Endothelial cell of umbilical vein (primary cell): ENCODE measurements at regions not wholly inside any gene's neighbourhood (a gene's known extent, or its start where the extent isn't known, plus 50 kb on each side); places are given as distances from the start of the nearest gene placed in this dataset.

Source experiments
- BruUV-seq: library from RNA; stranded (reverse); fragments of 400-500 nt; replicated peaks from 2 replicates; lab custom pipeline; 2021; lab: Mats Ljungman, UMichigan
- CTCF ChIA-PET: fragments of 300-600, 350-600 bp; sonication (Branson Sonifier 250); formaldehyde crosslinking; loops from one replicate; lab custom pipeline; 2021; ENCODE audit warnings: antibody characterized with exemption, inconsistent platforms; lab: Charles Lee
- POLR2A ChIA-PET: fragments of 300-600, 350-600 bp; sonication (Branson Sonifier 250); formaldehyde crosslinking; loops from one replicate; lab custom pipeline; 2021; ENCODE audit warnings: antibody characterized with exemption, inconsistent platforms; lab: Charles Lee
- DNase-seq: peaks from one replicate; pipeline ENCODE4 v3.0.0-alpha.2; 2011; ENCODE audit warnings: low read depth, low spot score
- FAIRE-seq: peaks from 2 replicates; lab custom pipeline; 2011; peaks lifted over from hg19 to GRCh38; lab: Jason Lieb, UNC
- H2AFZ ChIP-seq: 2 replicates; pipeline ENCODE4 v1.6.0; 2012; ENCODE audit warnings: low read depth, low read length, control low read depth, inconsistent platforms
- H3K27ac ChIP-seq: 2 replicates; pipeline ENCODE4 v1.5.1; 2011; ENCODE audit warnings: low read depth, mild to moderate bottlenecking, control low read depth, low read length, moderate library complexity; ENCODE audit not compliant: insufficient read depth
- H3K27me3 ChIP-seq, 2 experiments: 2 replicates each; pipeline versions ENCODE4 v1.6.0 to v1.6.1; 2011; ENCODE audit warnings: low read length in 2 of 2, mixed read lengths in 1 of 2; ENCODE audit not compliant: control insufficient read depth in 2 of 2, insufficient read depth in 2 of 2
- H3K36me3 ChIP-seq, 2 experiments: 2 replicates in 1 of 2; 3 replicates in 1 of 2; pipeline ENCODE4 v1.5.1; 2011; ENCODE audit warnings: low read length in 2 of 2, mild to moderate bottlenecking in 1 of 2, moderate library complexity in 1 of 2; ENCODE audit not compliant: control insufficient read depth in 2 of 2, insufficient read depth in 2 of 2; ENCODE audit errors: extremely low read depth in 1 of 2
- H3K4me1 ChIP-seq: 3 replicates; pipeline ENCODE4 v1.5.1; 2011; ENCODE audit warnings: mild to moderate bottlenecking, low read length; ENCODE audit not compliant: control insufficient read depth, insufficient read depth; ENCODE audit errors: extremely low read depth
- H3K4me2 ChIP-seq: 2 replicates; pipeline ENCODE4 v1.6.1; 2011; ENCODE audit warnings: low read length, control low read depth, mixed read lengths; ENCODE audit not compliant: insufficient read depth
- H3K4me3 ChIP-seq, 3 experiments: fragments of 200-600 bp in 1 of 3; sonication (generic), shearing (Covaris generic) in 1 of 3; replicated peaks in 1 of 3; 2 replicates each; pipeline ENCODE4 v1.5.1; 2011 to 2016; ENCODE audit warnings: control low read depth in 3 of 3, low read length in 3 of 3, mild to moderate bottlenecking in 2 of 3, inconsistent platforms in 1 of 3, low read depth in 1 of 3, moderate library complexity in 1 of 3; ENCODE audit not compliant: insufficient read depth in 1 of 3
- H3K79me2 ChIP-seq: 2 replicates; pipeline ENCODE4 v1.6.0; 2012; ENCODE audit warnings: low read length, inconsistent platforms; ENCODE audit not compliant: control insufficient read depth, insufficient read depth
- H3K9ac ChIP-seq: replicated peaks from 2 replicates; pipeline ENCODE3; 2011; ENCODE audit warnings: low read length, control low read depth; ENCODE audit not compliant: insufficient read depth; ENCODE audit errors: extremely low read depth
- H3K9me1 ChIP-seq: replicated peaks from 3 replicates; pipeline ENCODE4 v1.6.0; 2011; ENCODE audit warnings: mild to moderate bottlenecking, low read length; ENCODE audit not compliant: control insufficient read depth, insufficient read depth; ENCODE audit errors: extremely low read depth
- H3K9me3 ChIP-seq: replicated peaks from 2 replicates; pipeline ENCODE4 v1.5.1; 2012; ENCODE audit warnings: low read length, inconsistent platforms; ENCODE audit not compliant: control insufficient read depth, insufficient read depth
- H4K20me1 ChIP-seq: replicated peaks from 2 replicates; pipeline ENCODE3; 2011; ENCODE audit warnings: mild to moderate bottlenecking, low read length; ENCODE audit not compliant: control insufficient read depth, insufficient read depth; ENCODE audit errors: extremely low read depth
- EZH2 ChIP-seq: IDR thresholded peaks from 2 replicates; pipeline ENCODE4 v1.6.1; 2012; ENCODE audit warnings: borderline replicate concordance, low read depth, mild to moderate bottlenecking, moderate library complexity, low read length, inconsistent platforms; ENCODE audit not compliant: severe bottlenecking
- FOS ChIP-seq: IDR thresholded peaks from 2 replicates; pipeline ENCODE4 v1.6.1; 2011; ENCODE audit warnings: mild to moderate bottlenecking, low read length, moderate library complexity, borderline replicate concordance; ENCODE audit not compliant: insufficient read depth
- GATA2 ChIP-seq: IDR thresholded peaks from 2 replicates; pipeline ENCODE4 v1.7.0; 2011; ENCODE audit warnings: low read depth, mild to moderate bottlenecking, moderate library complexity, mixed read lengths, low read length; ENCODE audit not compliant: insufficient read length, insufficient read depth
- JUN ChIP-seq: IDR thresholded peaks from 2 replicates; pipeline ENCODE4 v1.6.1; 2011; ENCODE audit warnings: borderline replicate concordance, low read depth; ENCODE audit not compliant: insufficient read length, insufficient read depth
- MYC ChIP-seq: IDR thresholded peaks from one replicate; pipeline ENCODE4 v1.6.1; 2011; ENCODE audit warnings: mild to moderate bottlenecking, low read depth, low read length
- POLR2A ChIP-seq: IDR thresholded peaks from 2 replicates; pipeline ENCODE4 v1.6.1; 2012; ENCODE audit warnings: low read depth, mild to moderate bottlenecking, control low read depth, low read length
- POLR2AphosphoS5 ChIP-seq: IDR thresholded peaks from 2 replicates; pipeline ENCODE4 v1.6.1; 2012; ENCODE audit warnings: low read depth, mild to moderate bottlenecking, control low read depth, low read length, moderate library complexity; ENCODE audit not compliant: insufficient read depth
- dilution Hi-C: fragments of 300-500 bp; cut with MboI; formaldehyde crosslinking; loops from one replicate; pipeline ENCODE4 v1.15.0; 2019; ENCODE audit warnings: low sequenced_read_pairs; ENCODE audit not compliant: extremely low pct_ligation_motif_present
- intact Hi-C: fragments of 100-400 bp; cut with micrococcal nuclease; formaldehyde crosslinking; loops from one replicate; pipeline ENCODE4 v1.10.0; 2022
- TF ChIP-seq, protein P1 (sequence below), 2 donors: IDR thresholded peaks; 1 replicate in 1 of 2; 2 replicates in 1 of 2; pipeline ENCODE4 v1.5.1; 2011; ENCODE audit warnings: low read length in 2 of 2, mild to moderate bottlenecking in 2 of 2, moderate library complexity in 2 of 2, control low read depth in 1 of 2, inconsistent platforms in 1 of 2, low read depth in 1 of 2; ENCODE audit not compliant: insufficient read depth in 1 of 2; ENCODE audit errors: extremely low read depth in 1 of 2
- TF ChIP-seq, protein P2 (sequence below): IDR thresholded peaks from 2 replicates; pipeline ENCODE4 v1.6.1; 2011; ENCODE audit not compliant: insufficient read depth, insufficient read length

DNA sequence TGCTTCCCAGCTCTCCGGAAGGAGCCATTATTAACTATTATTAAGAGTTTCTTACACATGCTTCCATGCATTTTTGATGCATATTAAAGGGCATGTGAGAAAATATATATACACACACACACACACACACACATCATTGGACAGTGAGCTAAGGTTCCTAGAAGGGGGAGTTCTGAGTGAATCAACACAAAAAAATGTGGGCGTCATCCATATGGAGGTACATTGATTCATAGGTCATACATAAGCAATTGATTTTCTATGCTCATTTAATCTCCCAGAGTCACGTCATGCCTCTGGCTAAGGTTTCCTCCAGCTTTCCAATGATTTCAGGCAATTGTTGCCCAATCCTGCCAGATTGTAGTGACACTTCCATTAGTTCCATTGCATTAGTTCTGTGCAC is 269.4 kb downstream of the DNAJB9 start:
- no peaks in the 10 kb centered on the region for H4K20me1 ChIP-seq
- no peak overlapping the region for H3K4me2 ChIP-seq
- no TSS peak for BruUV-seq
- CTCF ChIA-PET: no interaction called here
- H3K79me2 ChIP-seq: no peaks in the 10 kb centered on the region
- H3K27me3 ChIP-seq: no peaks in the 10 kb centered on the region
- H3K4me3 ChIP-seq: no peak overlapping the region
- no peaks in the 10 kb centered on the region for H3K36me3 ChIP-seq
- no peak overlapping the region for H2AFZ ChIP-seq
- H3K27ac ChIP-seq: no peak overlapping the region
- POLR2A ChIA-PET: no interaction called here
- intact Hi-C loops: no loop called here
- dilution Hi-C loops: no loop called here
- no peak overlapping the region for H3K9ac ChIP-seq
- no peak for DNase-seq
- FAIRE-seq: no peak
- H3K4me1 ChIP-seq: no peaks in the 10 kb centered on the region
- no peaks in the 10 kb centered on the region for H3K9me3 ChIP-seq
- H3K9me1 ChIP-seq: no peaks in the 10 kb centered on the region
- TF ChIP-seq POLR2A (no peak), GATA2 (no peak), MYC (no peak), JUN (no peak), FOS (no peak)
- TF ChIP-seq, protein P1, sequence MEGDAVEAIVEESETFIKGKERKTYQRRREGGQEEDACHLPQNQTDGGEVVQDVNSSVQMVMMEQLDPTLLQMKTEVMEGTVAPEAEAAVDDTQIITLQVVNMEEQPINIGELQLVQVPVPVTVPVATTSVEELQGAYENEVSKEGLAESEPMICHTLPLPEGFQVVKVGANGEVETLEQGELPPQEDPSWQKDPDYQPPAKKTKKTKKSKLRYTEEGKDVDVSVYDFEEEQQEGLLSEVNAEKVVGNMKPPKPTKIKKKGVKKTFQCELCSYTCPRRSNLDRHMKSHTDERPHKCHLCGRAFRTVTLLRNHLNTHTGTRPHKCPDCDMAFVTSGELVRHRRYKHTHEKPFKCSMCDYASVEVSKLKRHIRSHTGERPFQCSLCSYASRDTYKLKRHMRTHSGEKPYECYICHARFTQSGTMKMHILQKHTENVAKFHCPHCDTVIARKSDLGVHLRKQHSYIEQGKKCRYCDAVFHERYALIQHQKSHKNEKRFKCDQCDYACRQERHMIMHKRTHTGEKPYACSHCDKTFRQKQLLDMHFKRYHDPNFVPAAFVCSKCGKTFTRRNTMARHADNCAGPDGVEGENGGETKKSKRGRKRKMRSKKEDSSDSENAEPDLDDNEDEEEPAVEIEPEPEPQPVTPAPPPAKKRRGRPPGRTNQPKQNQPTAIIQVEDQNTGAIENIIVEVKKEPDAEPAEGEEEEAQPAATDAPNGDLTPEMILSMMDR (IDR thresholded peaks at IDR 0.05; ENCODE audit: extremely low read depth in 1 of 2, insufficient read depth in 1 of 2, low read depth in 1 of 2, low read length in 2 of 2): no peak

DNA sequence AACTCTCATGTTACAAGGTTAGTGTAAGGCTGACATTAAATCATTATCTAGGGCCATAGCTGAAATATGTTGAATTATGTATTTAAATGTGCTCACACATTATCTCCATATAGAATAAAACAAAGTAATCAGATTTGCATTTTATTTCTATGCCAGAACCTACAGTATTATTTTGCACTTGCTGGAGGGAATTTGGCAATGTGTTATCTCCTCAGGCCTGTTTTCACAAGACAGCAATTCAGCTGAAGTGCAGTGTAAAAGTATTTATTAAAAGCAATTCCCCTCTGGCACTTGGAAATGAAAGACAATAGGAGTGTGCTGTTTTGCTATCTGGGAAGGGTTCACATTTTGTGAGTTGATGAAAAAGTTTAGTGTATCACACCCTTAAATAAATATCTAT is 276.3 kb downstream of the DNAJB9 start:
- intact Hi-C loops: no loop called here
- no TSS peak for BruUV-seq
- no peaks in the 10 kb centered on the region for H4K20me1 ChIP-seq
- no peaks in the 10 kb centered on the region for H3K4me1 ChIP-seq
- no peaks in the 10 kb centered on the region for H3K9me3 ChIP-seq
- no peak overlapping the region for H3K4me2 ChIP-seq
- no peak overlapping the region for H2AFZ ChIP-seq
- H3K9ac ChIP-seq: no peak overlapping the region
- DNase-seq (no peak), FAIRE-seq (no peak)
- no peaks in the 10 kb centered on the region for H3K36me3 ChIP-seq
- ChIA-PET CTCF (no interaction called here), POLR2A (no interaction called here)
- H3K27ac ChIP-seq: no peak overlapping the region
- H3K4me3 ChIP-seq: no peak overlapping the region
- no peaks in the 10 kb centered on the region for H3K27me3 ChIP-seq
- no peaks in the 10 kb centered on the region for H3K9me1 ChIP-seq
- no peaks in the 10 kb centered on the region for H3K79me2 ChIP-seq
- dilution Hi-C loops: no loop called here
- TF ChIP-seq, protein P1 (IDR thresholded peaks at IDR 0.05; ENCODE audit: extremely low read depth in 1 of 2, insufficient read depth in 1 of 2, low read depth in 1 of 2, low read length in 2 of 2): no peak
- TF ChIP-seq GATA2 (no peak), POLR2A (no peak), FOS (no peak), EZH2 (no peak), POLR2AphosphoS5 (no peak), MYC (no peak), JUN (no peak)
- TF ChIP-seq, protein P2, sequence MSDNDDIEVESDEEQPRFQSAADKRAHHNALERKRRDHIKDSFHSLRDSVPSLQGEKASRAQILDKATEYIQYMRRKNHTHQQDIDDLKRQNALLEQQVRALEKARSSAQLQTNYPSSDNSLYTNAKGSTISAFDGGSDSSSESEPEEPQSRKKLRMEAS: no peak
